ENCODE measurements at regions not wholly inside any gene's neighbourhood (a gene's known extent, or its start where the extent isn't known, plus 50 kb on each side); places are given as distances from the start of the nearest gene placed in this dataset.

DNA sequence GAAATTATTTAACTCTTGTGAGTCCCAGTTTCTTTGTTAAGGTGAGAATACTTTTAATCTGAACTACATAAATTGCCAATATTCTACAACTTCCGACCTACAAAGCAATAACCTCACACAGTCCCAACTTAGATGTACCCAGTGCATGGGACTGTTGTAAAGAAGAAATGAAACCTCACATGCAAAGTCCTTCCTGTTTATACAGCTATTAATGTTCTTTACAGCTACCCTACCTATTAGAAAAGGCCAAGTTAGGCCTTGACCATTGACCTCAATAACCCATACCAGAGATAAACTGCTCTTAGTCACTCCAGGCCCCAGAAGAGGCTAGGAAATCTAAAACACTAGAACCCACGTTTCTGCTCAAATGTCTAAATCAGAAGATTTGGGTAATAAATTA, 920.1 kb upstream of the TENM3 start:
- Histone ChIP-seq H3K27ac (ENCODE audit: insufficient read depth, low read length, poor library complexity, severe bottlenecking) (no peak overlapping the region), H3K4me1 (ENCODE audit: control insufficient read depth, insufficient read depth, low read length, poor library complexity, severe bottlenecking) (no peaks in the 10 kb centered on the region), H3K4me3 (ENCODE audit: low read depth, low read length) (no peak overlapping the region), H3K27me3 (ENCODE audit: control insufficient read depth, insufficient read depth, low read length) (no peaks in the 10 kb centered on the region), H3K36me3 (ENCODE audit: control insufficient read depth, insufficient read depth, low read length) (no peaks in the 10 kb centered on the region), H3K9me3 (ENCODE audit: control insufficient read depth in 2 of 2, low read length in 2 of 2) (peaks cover 0 to 5% of the 10 kb centered on the region in 2 experiments)
- Mint-ChIP-seq H3K27ac (no peak overlapping the region), H3K4me3 (no peak overlapping the region), H3K9me3 (peaks cover 5 to 28% (median 11%) of the 10 kb centered on the region in 7 donors), H3K27me3 (no peaks in the 10 kb centered on the region), H3K36me3 (no peaks in the 10 kb centered on the region), H3K4me1 (no peaks in the 10 kb centered on the region)
- DNase-seq = no peak
- no peak for ATAC-seq (ENCODE audit: low read depth in 2 of 2)

DNA sequence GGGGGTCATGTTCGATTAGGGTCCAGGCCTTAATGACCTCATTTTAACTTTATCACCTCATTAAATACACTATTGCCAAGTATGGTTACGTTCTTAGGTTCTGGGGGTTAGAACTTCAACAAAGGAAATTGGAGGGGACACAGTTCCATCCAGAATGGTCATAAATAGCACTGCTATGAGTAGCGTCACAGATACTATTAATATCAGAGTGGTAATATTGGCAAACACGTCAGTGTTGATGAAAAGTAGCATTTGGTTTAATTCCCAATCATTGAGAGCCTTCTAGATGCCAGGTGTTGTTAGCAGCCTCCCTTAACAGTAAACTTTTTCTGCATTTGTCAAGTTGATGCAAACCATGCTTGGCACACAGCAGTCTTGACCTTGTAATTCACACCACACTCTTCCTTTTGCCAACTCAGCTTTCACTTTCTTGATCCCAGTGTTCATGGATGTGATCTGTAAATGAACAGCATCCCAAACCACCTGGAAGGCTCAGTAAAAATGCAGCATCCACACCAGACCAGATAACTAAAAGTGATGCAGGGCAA, 912.5 kb upstream of the TENM3 start:
- H3K4me3 Mint-ChIP-seq = no peak overlapping the region
- H3K4me3 ChIP-seq (ENCODE audit: low read depth, low read length) = no peak overlapping the region

DNA sequence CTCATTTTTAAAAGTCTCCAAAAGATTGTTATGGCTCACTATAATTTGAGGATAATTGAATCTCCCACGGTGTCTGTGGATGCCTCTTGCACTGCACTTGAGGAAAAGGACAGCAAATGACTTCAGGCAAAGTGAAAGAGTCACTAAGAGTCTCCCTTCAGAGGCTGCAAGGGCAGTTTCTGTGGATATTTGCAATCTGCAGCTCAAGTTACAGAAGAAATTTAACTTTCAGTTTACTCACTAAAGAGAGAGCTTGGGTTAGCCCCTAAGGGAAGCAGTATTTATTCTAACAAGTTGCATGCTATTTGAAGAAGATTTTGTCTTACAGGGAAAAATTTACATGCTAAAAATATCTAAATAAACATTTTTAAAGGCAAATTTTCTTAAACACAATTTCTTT, 912.0 kb upstream of the TENM3 start:
- ATAC-seq (ENCODE audit: low read depth in 2 of 2) = no peak
- H3K4me3 Mint-ChIP-seq = no peak overlapping the region
- Histone ChIP-seq H3K4me3 (ENCODE audit: low read depth, low read length) (no peak overlapping the region), H3K36me3 (ENCODE audit: control insufficient read depth, insufficient read depth, low read length) (no peaks in the 10 kb centered on the region), H3K27me3 (ENCODE audit: control insufficient read depth, insufficient read depth, low read length) (no peaks in the 10 kb centered on the region), H3K27ac (ENCODE audit: insufficient read depth, low read length, poor library complexity, severe bottlenecking) (no peak overlapping the region), H3K4me1 (ENCODE audit: control insufficient read depth, insufficient read depth, low read length, poor library complexity, severe bottlenecking) (no peaks in the 10 kb centered on the region), H3K9me3 (ENCODE audit: control insufficient read depth in 2 of 2, low read length in 2 of 2) (peaks cover 7 to 8% of the 10 kb centered on the region in 2 experiments)
- H3K36me3 Mint-ChIP-seq = no peaks in the 10 kb centered on the region
- peaks cover 3 to 16% (median 5%) of the 10 kb centered on the region in 7 donors for H3K9me3 Mint-ChIP-seq
- no peaks in the 10 kb centered on the region for H3K4me1 Mint-ChIP-seq
- no peak for DNase-seq
- H3K27ac Mint-ChIP-seq = no peak overlapping the region
- no peaks in the 10 kb centered on the region for H3K27me3 Mint-ChIP-seq

More for the DNA sequence above, 912.5 kb upstream of the TENM3 start:
- Histone ChIP-seq H3K4me1 (ENCODE audit: control insufficient read depth, insufficient read depth, low read length, poor library complexity, severe bottlenecking) (no peaks in the 10 kb centered on the region), H3K9me3 (ENCODE audit: control insufficient read depth in 2 of 2, low read length in 2 of 2) (peaks cover 7 to 8% of the 10 kb centered on the region in 2 experiments), H3K36me3 (ENCODE audit: control insufficient read depth, insufficient read depth, low read length) (no peaks in the 10 kb centered on the region), H3K27ac (ENCODE audit: insufficient read depth, low read length, poor library complexity, severe bottlenecking) (no peak overlapping the region), H3K27me3 (ENCODE audit: control insufficient read depth, insufficient read depth, low read length) (no peaks in the 10 kb centered on the region)
- peaks cover 3 to 16% (median 5%) of the 10 kb centered on the region in 7 donors for H3K9me3 Mint-ChIP-seq
- DNase-seq (no peak), ATAC-seq (ENCODE audit: low read depth in 2 of 2) (no peak)
- H3K27ac Mint-ChIP-seq = no peak overlapping the region
- no peaks in the 10 kb centered on the region for H3K4me1 Mint-ChIP-seq
- no peaks in the 10 kb centered on the region for H3K27me3 Mint-ChIP-seq
- no peaks in the 10 kb centered on the region for H3K36me3 Mint-ChIP-seq

DNA sequence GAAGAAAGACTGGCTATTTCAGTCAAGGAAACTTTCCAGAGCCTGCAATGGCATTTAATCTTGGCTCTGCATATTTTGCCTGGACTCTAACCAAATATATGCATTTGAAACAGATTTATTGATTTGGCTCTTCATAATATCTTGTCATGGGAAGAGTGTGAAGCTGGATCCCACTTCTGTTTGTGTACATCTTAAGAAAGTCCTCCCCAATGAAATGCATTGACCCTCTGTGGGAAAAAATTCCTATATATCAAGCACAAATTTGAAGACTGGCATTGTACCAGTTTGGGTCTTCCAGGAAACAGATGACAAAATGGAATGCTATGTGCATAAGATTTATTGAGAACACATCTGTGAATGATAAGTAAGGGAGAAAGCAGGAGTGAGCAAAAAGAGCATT, 897.3 kb upstream of the TENM3 start:
- Mint-ChIP-seq H3K36me3 (no peaks in the 10 kb centered on the region), H3K27ac (no peak overlapping the region), H3K9me3 (peaks cover 6 to 21% (median 9%) of the 10 kb centered on the region in 7 donors), H3K4me1 (no peaks in the 10 kb centered on the region), H3K27me3 (no peaks in the 10 kb centered on the region), H3K4me3 (no peak overlapping the region)
- Histone ChIP-seq H3K4me1 (ENCODE audit: control insufficient read depth, insufficient read depth, low read length, poor library complexity, severe bottlenecking) (no peaks in the 10 kb centered on the region), H3K9me3 (ENCODE audit: control insufficient read depth in 2 of 2, low read length in 2 of 2) (peaks cover 0 to 5% of the 10 kb centered on the region in 2 experiments), H3K27ac (ENCODE audit: insufficient read depth, low read length, poor library complexity, severe bottlenecking) (no peak overlapping the region), H3K36me3 (ENCODE audit: control insufficient read depth, insufficient read depth, low read length) (no peaks in the 10 kb centered on the region), H3K4me3 (ENCODE audit: low read depth, low read length) (no peak overlapping the region), H3K27me3 (ENCODE audit: control insufficient read depth, insufficient read depth, low read length) (no peaks in the 10 kb centered on the region)
- ATAC-seq (ENCODE audit: low read depth in 2 of 2) = no peak
- no peak for DNase-seq

DNA sequence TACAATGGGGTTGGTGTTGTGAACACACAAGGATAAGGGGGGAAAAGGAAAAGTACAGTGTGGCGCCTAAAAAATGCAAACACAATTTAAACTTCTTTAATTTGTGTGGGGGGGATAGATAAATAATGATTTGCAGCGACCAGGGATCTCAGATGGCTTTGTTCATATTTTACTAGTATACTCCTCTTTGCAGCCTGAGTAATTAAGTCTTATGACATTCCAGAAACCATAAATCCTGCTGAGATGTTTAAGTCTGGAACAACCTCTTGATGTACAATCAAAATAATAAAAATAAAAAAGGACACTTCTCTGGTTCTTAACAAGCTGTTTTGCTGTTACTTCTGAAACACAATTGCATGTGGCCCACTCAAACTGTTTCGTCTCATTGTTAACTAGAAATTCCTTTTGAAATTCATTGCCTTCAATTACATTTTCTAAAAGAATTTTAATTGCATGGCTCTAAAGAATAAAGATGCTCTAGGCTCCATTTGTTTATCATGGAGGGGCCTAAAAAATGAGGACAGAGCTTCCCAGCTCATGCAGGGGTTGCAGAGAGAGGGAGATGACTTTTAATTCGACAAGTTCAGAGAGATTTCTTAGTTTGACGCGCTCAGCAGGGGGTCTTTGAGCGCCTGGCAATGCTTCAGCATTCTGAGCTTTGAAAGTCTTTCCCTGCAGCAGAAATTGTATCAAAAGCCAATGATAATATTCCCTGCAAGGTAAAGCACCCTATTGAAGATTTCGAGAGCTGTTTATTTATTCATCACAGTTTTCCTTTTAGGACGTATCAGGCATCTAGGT, 892.4 kb upstream of the TENM3 start:
- DNase-seq = no peak
- ATAC-seq (ENCODE audit: low read depth in 2 of 2) = no peak
- no peak overlapping the region for H3K4me3 ChIP-seq (ENCODE audit: low read depth, low read length)
- peaks cover 0 to 5% of the 10 kb centered on the region in 2 experiments for H3K9me3 ChIP-seq (ENCODE audit: control insufficient read depth in 2 of 2, low read length in 2 of 2)
- no peaks in the 10 kb centered on the region for H3K36me3 ChIP-seq (ENCODE audit: control insufficient read depth, insufficient read depth, low read length)
- no peaks in the 10 kb centered on the region for H3K27me3 ChIP-seq (ENCODE audit: control insufficient read depth, insufficient read depth, low read length)
- no peaks in the 10 kb centered on the region for H3K4me1 ChIP-seq (ENCODE audit: control insufficient read depth, insufficient read depth, low read length, poor library complexity, severe bottlenecking)
- H3K27ac ChIP-seq (ENCODE audit: insufficient read depth, low read length, poor library complexity, severe bottlenecking) = no peak overlapping the region
- no peaks in the 10 kb centered on the region for H3K27me3 Mint-ChIP-seq
- no peak overlapping the region for H3K4me3 Mint-ChIP-seq
- no peak overlapping the region for H3K27ac Mint-ChIP-seq
- no peaks in the 10 kb centered on the region for H3K36me3 Mint-ChIP-seq
- no peaks in the 10 kb centered on the region for H3K4me1 Mint-ChIP-seq
- peaks cover 5 to 20% (median 7%) of the 10 kb centered on the region in 7 donors for H3K9me3 Mint-ChIP-seq

DNA sequence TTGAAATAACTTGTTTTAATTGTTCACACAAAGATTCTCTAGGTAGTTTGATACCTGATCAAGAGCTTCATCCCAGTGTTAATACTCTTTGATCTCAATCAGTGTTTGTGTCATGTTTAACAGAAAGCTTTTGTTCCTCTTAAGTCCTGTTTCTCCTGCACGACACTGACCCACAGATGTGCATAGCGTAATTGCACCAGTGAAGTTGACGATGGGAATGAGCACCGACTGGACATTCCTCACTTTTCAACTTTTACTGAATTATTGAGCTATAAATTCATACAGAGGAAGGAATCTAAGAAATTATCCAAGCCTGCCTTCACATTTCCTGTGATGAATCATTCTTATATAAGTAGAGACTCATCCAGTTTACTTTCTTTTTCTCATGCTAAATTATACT, 878.7 kb upstream of the TENM3 start:
- Histone ChIP-seq H3K27ac (ENCODE audit: insufficient read depth, low read length, poor library complexity, severe bottlenecking) (no peak overlapping the region), H3K36me3 (ENCODE audit: control insufficient read depth, insufficient read depth, low read length) (no peaks in the 10 kb centered on the region), H3K9me3 (ENCODE audit: control insufficient read depth in 2 of 2, low read length in 2 of 2) (peaks cover 0 to 2% of the 10 kb centered on the region in 2 experiments), H3K27me3 (ENCODE audit: control insufficient read depth, insufficient read depth, low read length) (no peaks in the 10 kb centered on the region), H3K4me3 (ENCODE audit: low read depth, low read length) (no peak overlapping the region), H3K4me1 (ENCODE audit: control insufficient read depth, insufficient read depth, low read length, poor library complexity, severe bottlenecking) (no peaks in the 10 kb centered on the region)
- H3K4me1 Mint-ChIP-seq = no peaks in the 10 kb centered on the region
- no peaks in the 10 kb centered on the region for H3K27me3 Mint-ChIP-seq
- DNase-seq (no peak), ATAC-seq (ENCODE audit: low read depth in 2 of 2) (no peak)
- H3K4me3 Mint-ChIP-seq = no peak overlapping the region
- H3K27ac Mint-ChIP-seq = no peak overlapping the region
- peaks cover 0 to 14% (median 5%) of the 10 kb centered on the region in 7 donors for H3K9me3 Mint-ChIP-seq
- no peaks in the 10 kb centered on the region for H3K36me3 Mint-ChIP-seq

DNA sequence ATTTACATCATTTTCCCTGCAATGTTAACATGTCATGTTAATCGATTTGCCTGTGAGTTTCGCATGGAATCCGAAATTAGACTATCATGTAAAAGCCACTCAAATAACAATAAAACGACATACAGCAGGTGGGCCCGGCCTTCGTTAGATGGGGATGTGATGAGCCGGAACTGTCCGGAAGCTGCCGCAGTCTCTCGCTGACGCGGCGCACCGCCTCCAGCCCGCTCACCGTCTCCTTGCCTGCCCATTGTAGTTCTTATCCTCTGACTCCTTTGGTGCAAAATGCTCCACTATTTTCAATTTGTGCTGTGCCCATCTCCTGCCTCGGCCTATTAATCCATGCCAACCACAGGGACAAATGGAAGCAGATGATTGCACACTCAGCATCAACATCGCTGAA, 877.5 kb upstream of the TENM3 start:
- H3K27ac ChIP-seq (ENCODE audit: insufficient read depth, low read length, poor library complexity, severe bottlenecking) = no peak overlapping the region
- Mint-ChIP-seq H3K36me3 (no peaks in the 10 kb centered on the region), H3K4me1 (no peaks in the 10 kb centered on the region), H3K4me3 (no peak overlapping the region), H3K27ac (no peak overlapping the region), H3K9me3 (peaks cover 0 to 11% (median 3%) of the 10 kb centered on the region in 7 donors), H3K27me3 (no peaks in the 10 kb centered on the region)
- DNase-seq (no peak), ATAC-seq (ENCODE audit: low read depth in 2 of 2) (no peak)
- H3K36me3 ChIP-seq (ENCODE audit: control insufficient read depth, insufficient read depth, low read length) = no peaks in the 10 kb centered on the region
- H3K27me3 ChIP-seq (ENCODE audit: control insufficient read depth, insufficient read depth, low read length) = no peaks in the 10 kb centered on the region
- H3K4me3 ChIP-seq (ENCODE audit: low read depth, low read length) = no peak overlapping the region
- H3K9me3 ChIP-seq (ENCODE audit: control insufficient read depth in 2 of 2, low read length in 2 of 2) = peaks cover 0 to 2% of the 10 kb centered on the region in 2 experiments
- no peaks in the 10 kb centered on the region for H3K4me1 ChIP-seq (ENCODE audit: control insufficient read depth, insufficient read depth, low read length, poor library complexity, severe bottlenecking)

DNA sequence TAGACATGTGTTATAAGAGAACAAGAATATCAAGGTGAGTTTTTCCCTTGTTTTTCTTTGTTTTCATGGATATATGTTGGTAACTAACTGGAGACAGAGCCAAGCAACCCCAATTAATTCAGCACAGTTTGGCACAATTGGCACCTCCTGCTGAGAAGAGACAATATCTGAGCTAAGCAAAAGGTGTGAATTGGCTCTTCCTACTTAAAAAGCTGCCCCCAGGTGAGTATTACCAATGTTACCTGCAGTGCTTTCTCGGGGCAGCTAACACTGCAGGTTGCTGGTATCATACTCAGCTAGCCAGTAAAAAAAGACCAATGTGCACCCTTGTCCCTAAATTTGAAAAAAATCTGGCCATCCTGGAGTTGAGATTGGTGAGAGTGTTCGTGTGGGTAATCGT, 871.2 kb upstream of the TENM3 start:
- no peaks in the 10 kb centered on the region for H3K4me1 Mint-ChIP-seq

More for the DNA sequence above, 871.2 kb upstream of the TENM3 start:
- H3K9me3 Mint-ChIP-seq = peaks cover 0 to 12% (median 7%) of the 10 kb centered on the region in 7 donors
- Histone ChIP-seq H3K4me3 (ENCODE audit: low read depth, low read length) (no peak overlapping the region), H3K4me1 (ENCODE audit: control insufficient read depth, insufficient read depth, low read length, poor library complexity, severe bottlenecking) (no peaks in the 10 kb centered on the region), H3K27me3 (ENCODE audit: control insufficient read depth, insufficient read depth, low read length) (no peaks in the 10 kb centered on the region), H3K36me3 (ENCODE audit: control insufficient read depth, insufficient read depth, low read length) (no peaks in the 10 kb centered on the region), H3K27ac (ENCODE audit: insufficient read depth, low read length, poor library complexity, severe bottlenecking) (no peak overlapping the region), H3K9me3 (ENCODE audit: control insufficient read depth in 2 of 2, low read length in 2 of 2) (no peaks in the 10 kb centered on the region)
- H3K4me3 Mint-ChIP-seq = no peak overlapping the region
- ATAC-seq (ENCODE audit: low read depth in 2 of 2) (no peak), DNase-seq (no peak)
- no peak overlapping the region for H3K27ac Mint-ChIP-seq
- H3K36me3 Mint-ChIP-seq = no peaks in the 10 kb centered on the region
- no peaks in the 10 kb centered on the region for H3K27me3 Mint-ChIP-seq
